BLaER1 (cell line): ENCODE measurements at regions not wholly inside any gene's neighbourhood (a gene's known extent, or its start where the extent isn't known, plus 50 kb on each side); places are given as distances from the start of the nearest gene placed in this dataset.
"Not testable (repeated sequence)": the region's sequence is repeated elsewhere in the genome, so short reads cannot be mapped to it uniquely, and the experiment has no call there.

Source experiments
- H3K27ac ChIP-seq: shearing (Covaris generic); formaldehyde crosslinking; 2 replicates; pipeline ENCODE4 v1.8.1; 2022
- H3K27me3 ChIP-seq: shearing (Covaris generic); formaldehyde crosslinking; 2 replicates; pipeline ENCODE4 v1.8.1; 2022
- H3K36me3 ChIP-seq: shearing (Covaris generic); formaldehyde crosslinking; 2 replicates; pipeline ENCODE4 v1.8.1; 2022
- H3K4me1 ChIP-seq: shearing (Covaris generic); formaldehyde crosslinking; 2 replicates; pipeline ENCODE4 v1.8.1; 2022
- H3K4me2 ChIP-seq: shearing (Covaris generic); formaldehyde crosslinking; 2 replicates; pipeline ENCODE4 v1.8.1; 2022
- H3K4me3 ChIP-seq: shearing (Covaris generic); formaldehyde crosslinking; 2 replicates; pipeline ENCODE4 v1.8.1; 2022
- H3K9ac ChIP-seq: shearing (Covaris generic); formaldehyde crosslinking; 2 replicates; pipeline ENCODE4 v1.8.1; 2022
- H3K9me3 ChIP-seq: shearing (Covaris generic); formaldehyde crosslinking; 2 replicates; pipeline ENCODE4 v1.8.1; 2022
- H4K20me1 ChIP-seq: shearing (Covaris generic); formaldehyde crosslinking; 2 replicates; pipeline ENCODE4 v1.8.1; 2022
- Cebpa-rat ChIP-seq: shearing (Covaris generic); IDR thresholded peaks from 2 replicates; pipeline ENCODE4 v1.8.1; 2022

DNA sequence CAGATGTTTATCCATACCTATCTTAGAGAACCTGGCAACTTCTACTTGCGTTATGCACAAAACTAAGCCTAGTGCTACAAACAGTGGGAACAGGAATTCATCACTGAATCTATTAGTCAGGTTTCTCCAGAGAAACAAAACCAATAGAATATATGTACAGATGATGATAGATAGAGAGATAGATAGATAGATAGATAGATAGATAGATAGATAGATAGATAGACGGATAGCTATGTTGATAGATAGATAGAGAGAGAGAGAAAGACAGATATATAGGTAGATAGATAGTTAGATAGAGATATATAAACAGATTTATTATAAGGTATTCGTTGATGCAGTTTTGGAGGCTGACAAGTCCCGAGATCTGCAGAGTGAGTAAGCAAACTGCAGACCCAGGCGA is 495.6 kb downstream of the TMEM114 start:
- H3K27me3 ChIP-seq, result no peaks in the 10 kb centered on the region
- H3K27ac ChIP-seq, result no peak overlapping the region
- no peak for TF ChIP-seq Cebpa-rat
- no peak overlapping the region for H3K4me3 ChIP-seq
- H3K9me3 ChIP-seq, result no peaks in the 10 kb centered on the region
- no peaks in the 10 kb centered on the region for H4K20me1 ChIP-seq
- H3K36me3 ChIP-seq, result no peaks in the 10 kb centered on the region
- H3K4me1 ChIP-seq, result peaks cover 15% of the 10 kb centered on the region
- no peak overlapping the region for H3K9ac ChIP-seq
- H3K4me2 ChIP-seq, result no peak overlapping the region

GRCh38 chr16:8088820-8089338 is 501.4 kb downstream of the TMEM114 start:
- Histone ChIP-seq H3K4me1 (peaks cover 16% of the 10 kb centered on the region), H3K4me2 (peak overlapping the region; percentile 26), H3K9me3 (no peaks in the 10 kb centered on the region), H3K27ac (peak overlapping the region; percentile 41; the same call in 1 of the 2 replicates), H3K9ac (no peak overlapping the region), H3K36me3 (no peaks in the 10 kb centered on the region), H3K4me3 (no peak overlapping the region), H3K27me3 (no peaks in the 10 kb centered on the region), H4K20me1 (no peaks in the 10 kb centered on the region)
- TF ChIP-seq Cebpa-rat, result no peak

DNA sequence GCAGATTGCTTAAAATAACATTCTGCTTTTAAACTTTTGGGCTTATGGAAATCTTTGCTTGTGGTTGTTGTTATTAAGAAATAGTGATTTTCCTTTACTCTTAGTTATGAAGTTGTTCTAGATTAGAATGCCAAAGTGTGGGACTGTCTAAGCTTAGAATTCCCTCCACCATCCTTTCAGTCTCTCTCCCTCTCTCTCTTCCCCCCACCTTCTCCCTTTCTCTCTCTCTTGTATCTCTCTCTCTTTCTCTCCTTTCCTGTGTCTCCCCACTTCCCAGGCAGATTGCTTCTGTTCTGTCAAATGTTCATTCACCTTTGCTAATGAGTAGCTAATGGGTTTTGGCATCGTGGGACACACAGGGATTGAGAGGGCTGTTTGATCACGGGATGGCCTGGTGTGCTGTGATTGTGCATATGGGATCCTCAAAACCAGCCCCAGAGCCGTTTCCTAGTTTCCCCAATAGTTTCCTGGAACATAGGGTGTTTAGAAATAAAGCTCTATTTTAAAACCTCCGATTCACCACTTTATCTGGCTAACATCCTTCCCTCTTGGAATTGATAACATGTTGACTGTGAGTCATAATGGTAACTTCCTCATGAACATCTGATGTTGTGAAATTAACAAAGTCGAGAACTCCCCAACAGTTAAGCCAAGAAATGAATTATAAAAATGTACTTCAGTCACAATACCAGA is 502.6 kb downstream of the TMEM114 start:
- Histone ChIP-seq H3K36me3 (no peaks in the 10 kb centered on the region), H3K9ac (no peak overlapping the region), H3K9me3 (no peaks in the 10 kb centered on the region), H3K27ac (no peak overlapping the region), H3K27me3 (no peaks in the 10 kb centered on the region), H4K20me1 (no peaks in the 10 kb centered on the region), H3K4me2 (peak overlapping the region; percentile 26; the same call in 1 of the 2 replicates), H3K4me1 (peaks cover 16% of the 10 kb centered on the region), H3K4me3 (no peak overlapping the region)
- TF ChIP-seq Cebpa-rat, result no peak

- Histone ChIP-seq H3K9me3 (no peaks in the 10 kb centered on the region), H3K27ac (no peak overlapping the region), H3K4me3 (no peak overlapping the region), H3K36me3 (no peaks in the 10 kb centered on the region), H3K4me2 (no peak overlapping the region), H3K4me1 (peaks cover 16% of the 10 kb centered on the region), H3K27me3 (no peaks in the 10 kb centered on the region), H3K9ac (no peak overlapping the region), H4K20me1 (no peaks in the 10 kb centered on the region)
- TF ChIP-seq Cebpa-rat, result no peak
Measured at GRCh38 chr16:8087146-8087545, 503.2 kb downstream of the TMEM114 start.

- H3K9me3 ChIP-seq, result no peaks in the 10 kb centered on the region
- H3K4me2 ChIP-seq, result no peak overlapping the region
- no peak overlapping the region for H3K9ac ChIP-seq
- no peak overlapping the region for H3K4me3 ChIP-seq
- no peaks in the 10 kb centered on the region for H4K20me1 ChIP-seq
- no peaks in the 10 kb centered on the region for H3K36me3 ChIP-seq
- no peak for TF ChIP-seq Cebpa-rat
- no peak overlapping the region for H3K27ac ChIP-seq
- H3K4me1 ChIP-seq, result peaks cover 16% of the 10 kb centered on the region
- H3K27me3 ChIP-seq, result no peaks in the 10 kb centered on the region
Measured at GRCh38 chr16:8084882-8085281, 505.4 kb downstream of the TMEM114 start.

DNA sequence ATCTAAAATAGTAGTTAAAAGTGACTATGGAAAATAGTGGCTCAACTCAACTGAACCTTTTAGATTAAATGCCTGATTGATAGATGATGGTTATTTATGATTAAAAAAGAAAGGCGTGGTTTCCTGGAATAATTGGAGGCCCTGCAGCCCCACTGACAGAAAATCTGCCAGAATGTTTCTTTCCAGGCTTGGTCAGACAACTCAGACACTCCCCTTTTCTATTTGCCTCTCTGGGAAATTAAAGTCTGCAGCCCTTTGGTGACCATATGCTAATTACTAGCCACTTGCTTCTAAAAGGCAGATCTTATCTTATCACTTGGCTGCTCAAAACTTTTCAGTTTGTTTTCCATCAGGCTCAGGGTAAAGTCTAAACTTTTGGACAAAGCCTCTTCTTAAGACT is 506.0 kb downstream of the TMEM114 start:
- H3K9ac ChIP-seq, result no peak overlapping the region
- H3K9me3 ChIP-seq, result no peaks in the 10 kb centered on the region
- H3K4me2 ChIP-seq, result no peak overlapping the region
- no peak overlapping the region for H3K27ac ChIP-seq
- no peaks in the 10 kb centered on the region for H3K27me3 ChIP-seq
- no peak overlapping the region for H3K4me3 ChIP-seq
- H3K4me1 ChIP-seq, result peaks cover 16% of the 10 kb centered on the region
- H4K20me1 ChIP-seq, result no peaks in the 10 kb centered on the region
- H3K36me3 ChIP-seq, result no peaks in the 10 kb centered on the region
- TF ChIP-seq Cebpa-rat, result no peak

DNA sequence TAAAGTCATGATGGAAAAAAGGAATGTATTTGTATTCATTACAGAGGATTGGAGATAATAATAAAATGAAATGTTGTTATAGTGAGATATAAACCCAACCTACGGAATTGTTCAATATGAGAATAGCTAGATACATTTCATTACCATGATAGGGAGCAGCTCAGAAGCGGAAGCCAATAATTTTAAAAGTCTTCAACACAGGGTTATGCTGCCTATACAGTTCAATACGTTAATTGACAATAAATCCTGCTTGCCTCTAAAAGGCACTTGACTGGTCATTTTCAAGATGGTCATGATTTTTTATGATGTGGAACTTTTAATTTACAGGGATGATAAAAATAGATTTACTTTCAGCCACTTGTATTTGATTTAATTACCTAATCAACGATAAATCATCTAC is 506.8 kb downstream of the TMEM114 start:
- Histone ChIP-seq H3K4me3 (no peak overlapping the region), H3K4me2 (no peak overlapping the region), H3K9me3 (no peaks in the 10 kb centered on the region), H3K27me3 (no peaks in the 10 kb centered on the region), H3K27ac (no peak overlapping the region), H4K20me1 (no peaks in the 10 kb centered on the region), H3K4me1 (peaks cover 12% of the 10 kb centered on the region), H3K9ac (no peak overlapping the region), H3K36me3 (no peaks in the 10 kb centered on the region)
- no peak for TF ChIP-seq Cebpa-rat

DNA sequence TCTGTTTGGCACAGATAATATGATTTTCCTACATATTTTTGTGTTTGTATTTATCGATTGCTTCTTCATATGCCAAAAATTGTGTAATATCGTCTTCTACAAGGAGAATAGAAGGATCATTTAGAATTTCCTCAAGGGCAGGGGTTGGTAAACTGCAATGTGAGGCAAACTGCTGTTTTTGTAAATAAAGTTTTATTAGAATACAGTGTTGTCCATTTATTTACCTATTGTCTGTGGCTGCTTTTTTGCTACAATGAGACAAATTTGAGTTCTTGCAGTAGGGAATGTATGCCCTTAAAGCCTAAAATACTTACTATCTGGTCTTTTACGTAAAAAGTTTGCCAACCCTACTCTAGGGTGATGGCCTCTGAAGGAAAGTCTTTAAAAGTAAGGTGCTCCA is 509.5 kb downstream of the TMEM114 start:
- H3K9me3 ChIP-seq, result no peaks in the 10 kb centered on the region
- H4K20me1 ChIP-seq, result no peaks in the 10 kb centered on the region
- H3K27me3 ChIP-seq, result no peaks in the 10 kb centered on the region
- no peaks in the 10 kb centered on the region for H3K4me1 ChIP-seq
- H3K4me2 ChIP-seq, result no peak overlapping the region
- H3K4me3 ChIP-seq, result no peak overlapping the region
- no peak overlapping the region for H3K9ac ChIP-seq
- no peak overlapping the region for H3K27ac ChIP-seq
- TF ChIP-seq Cebpa-rat, result no peak
- H3K36me3 ChIP-seq, result no peaks in the 10 kb centered on the region

DNA sequence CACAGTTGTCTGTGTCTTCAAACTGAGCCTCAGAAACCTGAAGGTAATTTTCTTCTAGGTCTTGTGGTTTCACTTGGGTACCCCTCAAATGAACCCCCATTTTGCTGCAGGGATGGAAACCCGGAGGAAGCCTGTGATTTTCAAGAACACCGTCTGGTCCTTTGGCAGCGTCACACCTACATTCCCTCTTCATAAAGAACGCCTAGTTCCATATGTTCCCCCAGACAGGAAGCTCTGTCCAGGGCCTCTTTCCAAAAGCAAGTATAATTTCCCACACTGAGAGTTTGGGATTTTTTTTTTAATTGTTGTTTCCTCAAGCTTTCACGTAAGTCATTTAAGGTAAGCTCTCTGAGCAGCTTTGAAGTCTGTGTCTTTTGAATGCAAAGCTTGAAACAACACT is 515.0 kb downstream of the TMEM114 start:
- no peak overlapping the region for H3K4me2 ChIP-seq
- no peak overlapping the region for H3K9ac ChIP-seq
- no peak overlapping the region for H3K4me3 ChIP-seq
- no peaks in the 10 kb centered on the region for H4K20me1 ChIP-seq
- no peaks in the 10 kb centered on the region for H3K36me3 ChIP-seq
- H3K27me3 ChIP-seq, result no peaks in the 10 kb centered on the region
- no peaks in the 10 kb centered on the region for H3K4me1 ChIP-seq
- no peak overlapping the region for H3K27ac ChIP-seq
- no peak for TF ChIP-seq Cebpa-rat
- H3K9me3 ChIP-seq, result no peaks in the 10 kb centered on the region

GRCh38 chr16:8070506-8070905 is 519.8 kb downstream of the TMEM114 start:
- Histone ChIP-seq H3K27ac (no peak overlapping the region), H3K4me3 (no peak overlapping the region), H3K9ac (no peak overlapping the region), H3K27me3 (no peaks in the 10 kb centered on the region), H3K36me3 (no peaks in the 10 kb centered on the region), H3K4me2 (no peak overlapping the region), H3K4me1 (no peaks in the 10 kb centered on the region), H3K9me3 (peaks cover 12% of the 10 kb centered on the region), H4K20me1 (no peaks in the 10 kb centered on the region)
- no peak for TF ChIP-seq Cebpa-rat

GRCh38 chr16:8068225-8068624 is 522.1 kb downstream of the TMEM114 start:
- H3K36me3 ChIP-seq, H3K27ac ChIP-seq, H3K27me3 ChIP-seq, H3K4me3 ChIP-seq, H3K4me1 ChIP-seq, H4K20me1 ChIP-seq, H3K9ac ChIP-seq, H3K4me2 ChIP-seq: not testable (repeated sequence)
- peaks cover 15% of the 10 kb centered on the region for H3K9me3 ChIP-seq
